Right lobe of liver (tissue), 6 donors: ENCODE measurements at regions not wholly inside any gene's neighbourhood (a gene's known extent, or its start where the extent isn't known, plus 50 kb on each side); places are given as distances from the start of the nearest gene placed in this dataset.
A peak's percentile ranks its signal among the peaks of the same experiment; 100 is the strongest.

Source experiments
- ATAC-seq, 4 donors: fragments of 200-7000 bp; cut with Tn5 transposase; one replicate each; pipeline ENCODE4 v1.9.1; 2020; ENCODE audit warnings: mild to moderate bottlenecking in 4 of 4, moderate library complexity in 4 of 4
- DNase-seq, 3 donors: peaks; one replicate each; pipeline ENCODE4 v3.0.0-alpha.2; 2020
- H3K27ac ChIP-seq, 3 donors: fragments of 200-600 bp; one replicate each; pipeline ENCODE4 v1.8.0; 2022
- H3K27me3 ChIP-seq, 2 donors: fragments of 200-600 bp; one replicate each; pipeline ENCODE4 v1.8.0; 2022
- H3K36me3 ChIP-seq, 4 donors: fragments of 200-600 bp; sonication (generic) in 1 of 4; one replicate each; pipeline versions ENCODE4 v1.5.1 to v1.8.0; 2017 to 2022; ENCODE audit warnings: control low read depth in 1 of 4
- H3K4me1 ChIP-seq, 4 donors: fragments of 200-600 bp; sonication (generic) in 1 of 4; one replicate each; pipeline versions ENCODE4 v1.5.1 to v1.8.0; 2017 to 2022; ENCODE audit warnings: control low read depth in 1 of 4
- H3K4me3 ChIP-seq, 3 donors: fragments of 200-600 bp; one replicate each; pipeline ENCODE4 v1.8.0; 2022
- H3K9me3 ChIP-seq, 4 donors: fragments of 200-600 bp; sonication (generic) in 1 of 4; one replicate each; pipeline versions ENCODE4 v1.5.1 to v1.8.0; 2017 to 2022; ENCODE audit warnings: control low read depth in 1 of 4
- POLR2A ChIP-seq: fragments of 450-650 bp; IDR thresholded peaks from one replicate; pipeline ENCODE4 v1.6.1; 2017; ENCODE audit warnings: antibody characterized with exemption, mild to moderate bottlenecking
- WGBS: methylation state at CpG from one replicate; pipeline ENCODE4 v1.1.6; 2018; ENCODE audit warnings: low coverage, low lambda C conversion rate; ENCODE audit not compliant: insufficient coverage; ENCODE audit errors: missing lambda C conversion rate; 5-methylcytosine and 5-hydroxymethylcytosine counted together
- intact Hi-C, 2 donors: fragments of 100-400 bp; cut with DNase I; formaldehyde crosslinking; loops; one replicate each; pipeline versions ENCODE4 v1.11.2 to v1.14.1; 2022
- TF ChIP-seq, protein P1 (sequence below), 4 donors: fragments of 200-600 bp in 3 of 4; fragments of 450-650 bp in 1 of 4; IDR thresholded peaks; one replicate each; pipeline versions ENCODE4 v1.5.1 to v1.8.0; 2016 to 2022; ENCODE audit warnings: antibody characterized with exemption in 4 of 4, mild to moderate bottlenecking in 2 of 4
- donor health status: DM: no; HTN: yes; CAD: no.
- donor health status: DM: no; HTN: no; CAD: no.
- donor health status: DM: no; HTN: no; CAD: no.
- donor health status: DM: no; HTN: yes; CAD: no.
- donor health status: DM: no; HTN: yes; CAD: no.

DNA sequence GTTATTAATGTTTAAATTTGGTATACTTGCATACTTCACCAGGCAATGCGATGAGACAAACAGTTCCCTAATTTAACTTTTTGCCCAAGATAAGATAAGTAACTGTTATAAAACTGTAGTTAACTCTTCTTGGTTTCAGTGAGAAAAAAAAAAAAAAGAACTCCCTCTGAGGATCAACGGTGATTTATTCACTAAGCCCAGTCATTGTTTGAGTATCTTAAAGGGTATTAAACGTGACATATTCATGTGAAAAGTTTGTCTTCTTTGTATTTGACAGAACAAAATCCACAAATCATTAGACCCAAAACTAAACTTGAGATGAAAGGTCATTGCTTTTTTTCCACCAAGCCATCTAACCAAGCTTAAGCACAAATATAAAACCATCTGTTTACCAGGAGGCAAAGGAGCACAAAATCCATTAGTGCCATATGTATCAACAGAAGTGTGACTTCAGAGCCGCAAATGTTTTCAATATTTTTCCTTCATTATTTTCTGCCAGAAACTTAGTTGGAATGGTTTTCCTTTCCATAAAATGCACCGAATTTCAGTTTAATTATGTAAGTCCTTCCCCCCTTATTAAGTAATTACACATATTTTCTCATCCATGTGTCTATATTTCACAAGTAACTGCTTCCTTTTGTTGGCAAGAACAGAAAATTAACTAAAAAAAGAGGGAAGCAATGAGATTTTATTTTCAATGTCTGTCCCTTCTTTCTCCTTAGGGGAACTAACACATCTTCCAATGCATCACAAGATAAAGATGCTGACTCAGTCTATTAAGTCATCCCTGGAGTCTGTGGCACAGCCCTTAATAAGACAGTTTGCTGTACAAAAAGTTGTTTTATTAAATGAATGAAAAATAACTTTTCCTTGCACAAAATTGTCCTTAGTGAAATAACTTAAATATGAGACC, 92.2 kb upstream of the RAP2B start:
- TF ChIP-seq, protein P1, sequence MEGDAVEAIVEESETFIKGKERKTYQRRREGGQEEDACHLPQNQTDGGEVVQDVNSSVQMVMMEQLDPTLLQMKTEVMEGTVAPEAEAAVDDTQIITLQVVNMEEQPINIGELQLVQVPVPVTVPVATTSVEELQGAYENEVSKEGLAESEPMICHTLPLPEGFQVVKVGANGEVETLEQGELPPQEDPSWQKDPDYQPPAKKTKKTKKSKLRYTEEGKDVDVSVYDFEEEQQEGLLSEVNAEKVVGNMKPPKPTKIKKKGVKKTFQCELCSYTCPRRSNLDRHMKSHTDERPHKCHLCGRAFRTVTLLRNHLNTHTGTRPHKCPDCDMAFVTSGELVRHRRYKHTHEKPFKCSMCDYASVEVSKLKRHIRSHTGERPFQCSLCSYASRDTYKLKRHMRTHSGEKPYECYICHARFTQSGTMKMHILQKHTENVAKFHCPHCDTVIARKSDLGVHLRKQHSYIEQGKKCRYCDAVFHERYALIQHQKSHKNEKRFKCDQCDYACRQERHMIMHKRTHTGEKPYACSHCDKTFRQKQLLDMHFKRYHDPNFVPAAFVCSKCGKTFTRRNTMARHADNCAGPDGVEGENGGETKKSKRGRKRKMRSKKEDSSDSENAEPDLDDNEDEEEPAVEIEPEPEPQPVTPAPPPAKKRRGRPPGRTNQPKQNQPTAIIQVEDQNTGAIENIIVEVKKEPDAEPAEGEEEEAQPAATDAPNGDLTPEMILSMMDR (IDR thresholded peaks at IDR 0.05), result no peak
- no peak for TF ChIP-seq POLR2A
- DNase-seq (no peak), ATAC-seq (peak in 2 of 4 donors; percentile 32 to 59)
- intact Hi-C loops, result no loop called here
- WGBS, result 42% methylated on average over 5 of the region's 5 CpGs
- Histone ChIP-seq H3K4me1 (no peaks in the 10 kb centered on the region), H3K36me3 (no peaks in the 10 kb centered on the region), H3K27ac (no peak overlapping the region), H3K9me3 (no peaks in the 10 kb centered on the region), H3K27me3 (no peaks in the 10 kb centered on the region), H3K4me3 (no peak overlapping the region)

DNA sequence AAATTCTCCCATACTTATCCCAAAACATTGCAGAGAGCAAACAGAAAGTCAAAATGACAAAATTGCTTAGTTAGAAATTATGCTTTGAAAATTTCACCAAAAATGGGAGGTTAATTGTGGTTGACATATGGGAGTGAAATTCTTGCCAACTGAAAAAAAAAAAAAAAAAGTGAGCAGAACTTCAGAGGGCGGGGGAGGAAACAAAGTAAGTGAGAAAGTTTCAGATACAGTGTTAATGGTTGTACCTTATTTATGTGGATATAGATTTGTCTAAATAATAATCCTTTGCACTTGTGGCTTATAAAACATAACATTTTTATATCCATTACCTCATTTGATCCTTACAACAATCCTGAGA, 91.5 kb upstream of the RAP2B start:
- H3K4me3 ChIP-seq, result no peak overlapping the region
- no peaks in the 10 kb centered on the region for H3K4me1 ChIP-seq
- H3K36me3 ChIP-seq, result no peaks in the 10 kb centered on the region
- intact Hi-C loops, result no loop called here
- H3K9me3 ChIP-seq, result no peaks in the 10 kb centered on the region
- no peaks in the 10 kb centered on the region for H3K27me3 ChIP-seq
- no peak overlapping the region for H3K27ac ChIP-seq
- ATAC-seq (no peak), DNase-seq (no peak)
- TF ChIP-seq, protein P1 (IDR thresholded peaks at IDR 0.05), result no peak
- no peak for TF ChIP-seq POLR2A
- 67% methylated on average over 1 of the region's 1 CpG for WGBS

DNA sequence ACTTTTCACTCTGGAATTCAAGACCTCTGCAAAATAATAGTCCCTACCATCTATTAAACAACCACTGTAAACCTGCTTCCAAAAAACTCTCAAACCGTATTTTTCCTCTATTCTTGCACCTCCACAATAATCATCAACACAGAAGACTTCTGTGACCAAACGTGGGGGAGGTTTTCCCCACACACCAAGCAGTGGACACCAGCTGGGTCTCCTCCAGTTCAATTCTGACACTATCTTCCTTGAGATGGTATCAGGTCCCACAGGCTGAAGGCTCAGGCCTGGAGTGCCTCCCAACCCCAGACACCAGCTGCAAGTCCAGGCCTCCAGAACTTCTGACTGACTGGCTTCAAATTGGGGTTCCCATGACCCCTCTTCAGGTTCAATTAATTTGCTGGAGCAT, 89.6 kb upstream of the RAP2B start:
- no peaks in the 10 kb centered on the region for H3K4me1 ChIP-seq
- H3K27ac ChIP-seq, result no peak overlapping the region
- DNase-seq, result no peak
- H3K9me3 ChIP-seq, result no peaks in the 10 kb centered on the region
- no peaks in the 10 kb centered on the region for H3K36me3 ChIP-seq
- intact Hi-C loops, result no loop called here
- H3K4me3 ChIP-seq, result no peak overlapping the region
- TF ChIP-seq, protein P1 (IDR thresholded peaks at IDR 0.05), result no peak
- no peak for TF ChIP-seq POLR2A
- no peaks in the 10 kb centered on the region for H3K27me3 ChIP-seq
- WGBS, result 66% methylated on average over 2 of the region's 2 CpGs
- ATAC-seq, result no peak

DNA sequence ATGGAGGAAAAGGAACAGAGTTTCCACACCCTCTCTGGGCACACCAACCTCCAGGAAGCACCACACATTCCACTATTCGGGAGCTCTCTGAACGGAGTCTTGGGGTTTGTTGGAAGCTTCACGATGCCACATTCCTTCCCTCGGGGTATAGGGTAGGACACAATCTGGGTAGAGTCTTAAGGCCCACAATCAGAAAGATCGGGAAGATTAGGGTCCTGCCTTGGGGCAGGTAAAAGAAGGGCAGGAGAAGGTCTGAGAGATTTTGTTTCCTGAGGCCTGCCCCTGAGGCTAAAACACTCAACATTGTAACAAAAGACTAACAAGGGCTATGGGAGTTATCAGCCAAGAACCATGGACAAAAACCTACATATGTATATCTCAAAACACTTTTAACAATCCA, 89.2 kb upstream of the RAP2B start:
- H3K9me3 ChIP-seq, result no peaks in the 10 kb centered on the region
- no peaks in the 10 kb centered on the region for H3K36me3 ChIP-seq
- no peak for DNase-seq
- no peaks in the 10 kb centered on the region for H3K27me3 ChIP-seq
- ATAC-seq, result no peak
- no peak overlapping the region for H3K27ac ChIP-seq
- TF ChIP-seq, protein P1 (IDR thresholded peaks at IDR 0.05), result no peak
- TF ChIP-seq POLR2A, result no peak
- no peak overlapping the region for H3K4me3 ChIP-seq
- no peaks in the 10 kb centered on the region for H3K4me1 ChIP-seq
- intact Hi-C loops, result no loop called here
- 63% methylated on average over 5 of the region's 5 CpGs for WGBS
